ENCODE measurements at regions not wholly inside any gene's neighbourhood (a gene's known extent, or its start where the extent isn't known, plus 50 kb on each side); places are given as distances from the start of the nearest gene placed in this dataset.

DNA sequence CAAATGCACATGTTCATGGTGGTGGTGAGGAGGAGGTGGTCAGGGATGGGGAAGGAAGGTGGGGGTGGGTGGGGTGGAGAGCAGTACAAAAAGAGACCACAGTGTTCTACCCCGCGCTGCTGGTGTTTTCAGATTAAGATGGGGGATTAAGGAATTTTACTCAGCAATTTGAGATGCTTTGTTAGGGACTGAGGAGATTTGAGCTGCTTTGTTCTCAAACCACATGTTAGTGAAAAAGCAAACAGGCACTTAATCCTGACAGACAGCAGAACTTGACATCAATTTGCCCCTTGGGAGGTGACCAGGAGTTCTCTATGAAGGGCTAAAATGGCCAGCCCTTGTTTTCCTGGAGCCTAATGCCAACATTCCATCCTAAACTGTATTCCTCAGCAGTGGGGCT lies 244.5 kb downstream of the MEIS1 start:
- no peak for DNase-seq (ENCODE audit: low read depth)
- no peak overlapping the region for H3K4me3 ChIP-seq (ENCODE audit: low read length)
- TF ChIP-seq, protein P1, sequence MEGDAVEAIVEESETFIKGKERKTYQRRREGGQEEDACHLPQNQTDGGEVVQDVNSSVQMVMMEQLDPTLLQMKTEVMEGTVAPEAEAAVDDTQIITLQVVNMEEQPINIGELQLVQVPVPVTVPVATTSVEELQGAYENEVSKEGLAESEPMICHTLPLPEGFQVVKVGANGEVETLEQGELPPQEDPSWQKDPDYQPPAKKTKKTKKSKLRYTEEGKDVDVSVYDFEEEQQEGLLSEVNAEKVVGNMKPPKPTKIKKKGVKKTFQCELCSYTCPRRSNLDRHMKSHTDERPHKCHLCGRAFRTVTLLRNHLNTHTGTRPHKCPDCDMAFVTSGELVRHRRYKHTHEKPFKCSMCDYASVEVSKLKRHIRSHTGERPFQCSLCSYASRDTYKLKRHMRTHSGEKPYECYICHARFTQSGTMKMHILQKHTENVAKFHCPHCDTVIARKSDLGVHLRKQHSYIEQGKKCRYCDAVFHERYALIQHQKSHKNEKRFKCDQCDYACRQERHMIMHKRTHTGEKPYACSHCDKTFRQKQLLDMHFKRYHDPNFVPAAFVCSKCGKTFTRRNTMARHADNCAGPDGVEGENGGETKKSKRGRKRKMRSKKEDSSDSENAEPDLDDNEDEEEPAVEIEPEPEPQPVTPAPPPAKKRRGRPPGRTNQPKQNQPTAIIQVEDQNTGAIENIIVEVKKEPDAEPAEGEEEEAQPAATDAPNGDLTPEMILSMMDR (IDR thresholded peaks at IDR 0.05; ENCODE audit: insufficient read depth, low read depth, low read length, missing control alignments) = no peak

DNA sequence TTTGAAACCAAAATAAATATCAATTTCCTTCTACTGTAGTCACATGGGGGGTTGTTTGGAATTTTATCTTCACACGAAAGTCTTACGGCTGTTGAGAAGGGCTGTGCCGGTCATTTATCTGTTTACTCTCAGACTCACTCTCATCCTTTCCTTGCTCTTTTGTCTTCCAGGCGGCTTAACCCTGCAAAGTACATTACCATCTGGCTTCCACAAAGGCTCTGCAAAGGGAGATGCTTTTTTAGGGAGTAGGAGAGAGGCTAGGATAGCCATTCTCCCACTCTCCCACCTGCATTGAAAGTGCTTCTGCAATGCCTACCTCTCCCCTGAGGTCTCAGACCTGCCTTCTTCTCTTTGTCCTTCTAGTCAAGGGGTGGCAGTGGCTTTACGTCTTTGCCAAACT lies 247.6 kb downstream of the MEIS1 start:
- DNase-seq (ENCODE audit: low read depth) = no peak
- no peak overlapping the region for H3K4me3 ChIP-seq (ENCODE audit: low read length)
- TF ChIP-seq, protein P1 (IDR thresholded peaks at IDR 0.05; ENCODE audit: insufficient read depth, low read depth, low read length, missing control alignments) = no peak

DNA sequence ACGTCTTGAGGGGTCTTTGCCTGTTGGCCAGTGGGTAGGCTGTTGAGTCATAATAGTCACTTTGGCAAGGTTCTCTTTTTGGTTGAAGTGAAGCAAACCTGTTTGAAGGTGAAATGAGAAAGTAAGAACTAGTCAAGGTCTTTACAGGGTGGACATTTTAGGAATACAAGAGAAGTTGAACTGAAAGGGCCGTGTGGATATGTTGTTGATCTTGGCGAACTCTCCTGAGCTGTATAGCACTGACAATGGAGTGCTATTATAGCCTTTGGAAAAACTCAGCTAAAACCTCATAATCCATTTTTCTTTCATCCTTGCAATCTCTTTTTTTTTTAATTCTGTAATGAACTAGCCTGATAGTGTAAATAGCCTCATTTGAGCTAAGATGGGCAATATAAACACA lies 248.1 kb downstream of the MEIS1 start:
- DNase-seq (ENCODE audit: low read depth) = no peak
- no peak overlapping the region for H3K4me3 ChIP-seq (ENCODE audit: low read length)
- TF ChIP-seq, protein P1 (IDR thresholded peaks at IDR 0.05; ENCODE audit: insufficient read depth, low read depth, low read length, missing control alignments) = no peak

DNA sequence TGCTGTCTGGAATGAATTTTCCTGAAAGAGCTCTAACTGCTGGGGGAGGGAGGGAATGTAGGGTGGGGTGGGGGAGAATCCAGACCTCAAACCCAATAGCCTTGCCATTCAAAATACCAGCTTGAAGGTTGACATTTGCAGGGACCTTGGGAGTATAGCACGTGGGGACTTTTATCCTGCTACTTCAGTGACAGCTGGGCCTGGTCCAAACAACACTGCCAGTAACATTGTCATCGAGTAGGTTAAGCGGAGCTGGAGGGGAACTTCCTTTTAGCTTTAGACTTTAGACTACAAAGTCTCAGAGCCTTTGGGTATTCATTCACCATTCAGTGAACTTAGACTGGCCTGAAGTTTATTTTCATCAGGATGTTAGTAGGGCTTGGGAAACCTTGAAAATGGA lies 248.7 kb downstream of the MEIS1 start:
- TF ChIP-seq, protein P1 (IDR thresholded peaks at IDR 0.05; ENCODE audit: insufficient read depth, low read depth, low read length, missing control alignments) = no peak
- no peak for DNase-seq (ENCODE audit: low read depth)
- no peak overlapping the region for H3K4me3 ChIP-seq (ENCODE audit: low read length)

DNA sequence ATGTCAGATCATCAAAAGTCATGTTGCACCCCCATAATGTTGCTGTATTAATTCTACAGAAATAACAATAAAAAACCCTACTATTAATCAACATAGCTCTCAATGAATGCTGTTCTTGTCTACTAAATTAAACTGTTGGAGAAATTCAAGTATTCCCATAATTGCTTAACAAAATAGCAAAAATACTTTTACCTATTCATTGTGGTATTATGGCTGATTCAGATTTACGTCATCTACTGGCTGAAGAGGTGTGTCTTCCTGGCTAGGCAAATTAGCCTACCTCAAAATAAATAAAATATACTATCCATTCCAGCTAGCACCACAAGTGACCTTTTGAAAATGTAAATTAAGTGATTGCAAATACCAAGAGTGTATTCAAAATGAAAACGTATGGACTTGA lies 249.4 kb downstream of the MEIS1 start:
- peak; percentile 81 for DNase-seq (ENCODE audit: low read depth)
- no peak overlapping the region for H3K4me3 ChIP-seq (ENCODE audit: low read length)
- TF ChIP-seq, protein P1 (IDR thresholded peaks at IDR 0.05; ENCODE audit: insufficient read depth, low read depth, low read length, missing control alignments) = no peak

DNA sequence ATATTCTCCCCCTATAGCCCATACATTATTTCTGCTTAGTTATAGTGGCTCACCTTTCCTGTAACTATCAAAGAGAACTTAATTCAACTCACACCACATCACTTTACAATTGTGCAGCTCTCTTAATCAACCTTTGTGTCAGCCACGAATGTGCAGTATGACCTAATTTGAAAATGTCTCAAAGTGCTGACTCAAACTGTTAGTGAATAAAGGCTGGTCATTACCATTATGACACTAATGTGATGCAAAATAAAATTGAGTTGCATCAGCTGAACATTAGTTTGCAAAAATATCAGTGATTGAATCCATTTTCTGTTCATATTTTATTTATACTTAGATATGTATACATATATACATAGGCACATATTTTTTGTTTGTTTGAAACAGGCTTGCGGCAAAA lies 251.8 kb downstream of the MEIS1 start:
- no peak overlapping the region for H3K4me3 ChIP-seq (ENCODE audit: low read length)
- peak; percentile 67 for DNase-seq (ENCODE audit: low read depth)
- TF ChIP-seq, protein P1 (IDR thresholded peaks at IDR 0.05; ENCODE audit: insufficient read depth, low read depth, low read length, missing control alignments) = no peak

DNA sequence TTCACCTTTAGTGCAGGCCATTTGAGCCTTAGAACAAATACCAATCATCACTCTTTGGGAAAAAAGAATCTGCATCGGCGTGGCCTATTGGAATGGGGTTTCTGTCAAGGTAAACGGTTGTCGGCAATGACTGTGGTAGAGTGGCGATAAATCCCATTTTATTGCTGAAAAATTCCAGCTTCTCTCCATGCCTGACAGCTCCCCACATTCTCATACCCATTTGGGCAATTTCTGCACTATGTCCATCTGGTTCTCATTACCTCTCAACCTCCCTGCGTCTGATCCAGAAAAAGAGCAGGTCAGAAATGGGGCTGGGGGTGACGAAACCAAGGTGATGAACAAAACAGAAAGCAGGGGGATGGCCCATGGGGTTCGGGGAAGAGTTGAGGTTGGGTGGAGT lies 254.0 kb downstream of the MEIS1 start:
- no peak for DNase-seq (ENCODE audit: low read depth)
- TF ChIP-seq, protein P1 (IDR thresholded peaks at IDR 0.05; ENCODE audit: insufficient read depth, low read depth, low read length, missing control alignments) = no peak
- H3K4me3 ChIP-seq (ENCODE audit: low read length) = no peak overlapping the region
